GM21360 (cell line): ENCODE measurements at regions not wholly inside any gene's neighbourhood (a gene's known extent, or its start where the extent isn't known, plus 50 kb on each side); places are given as distances from the start of the nearest gene placed in this dataset.

Experiments
- ATAC-seq: cut with Tn5 transposase; IDR thresholded peaks from one replicate; pipeline ENCODE4 v1.9.1; 2021; ENCODE audit warnings: mild to moderate bottlenecking, moderate library complexity; ENCODE audit not compliant: unreplicated experiment

GRCh38 chr1:209509039-209509438, 74.5 kb upstream of the CAMK1G start:
- ATAC-seq: no peak

- ATAC-seq: no peak
Observed at GRCh38 chr1:209510063-209510462, 73.5 kb upstream of the CAMK1G start.

GRCh38 chr1:209511169-209511568, 72.3 kb upstream of the CAMK1G start:
- ATAC-seq: no peak

GRCh38 chr1:209512821-209513220, 70.7 kb upstream of the CAMK1G start:
- ATAC-seq: no peak

GRCh38 chr1:209513226-209513625, 70.3 kb upstream of the CAMK1G start:
- peak; percentile 55 for ATAC-seq

- no peak for ATAC-seq
Observed at GRCh38 chr1:209516771-209517680, 66.5 kb upstream of the CAMK1G start.

- no peak for ATAC-seq
Observed at GRCh38 chr1:209517681-209518050, 65.8 kb upstream of the CAMK1G start.

GRCh38 chr1:209519786-209520185, 63.7 kb upstream of the CAMK1G start:
- no peak for ATAC-seq

- ATAC-seq: no peak
Observed at GRCh38 chr1:209522826-209523225, 60.7 kb upstream of the CAMK1G start.

GRCh38 chr1:209526137-209526536, 57.4 kb upstream of the CAMK1G start:
- no peak for ATAC-seq

GRCh38 chr1:209527372-209527771, 56.1 kb upstream of the CAMK1G start:
- ATAC-seq: no peak

GRCh38 chr1:209527993-209528717, 55.4 kb upstream of the CAMK1G start:
- no peak for ATAC-seq

GRCh38 chr1:209529233-209529632, 54.3 kb upstream of the CAMK1G start:
- ATAC-seq: no peak

- ATAC-seq: no peak
Observed at GRCh38 chr1:209531006-209531405, 52.5 kb upstream of the CAMK1G start.

- ATAC-seq: no peak
Observed at GRCh38 chr1:209531549-209531948, 52.0 kb upstream of the CAMK1G start.
